Choroid plexus epithelial cell (primary cell): ENCODE measurements at regions not wholly inside any gene's neighbourhood (a gene's known extent, or its start where the extent isn't known, plus 50 kb on each side); places are given as distances from the start of the nearest gene placed in this dataset.

ENCODE experiments used
- DNase-seq: peaks from one replicate; pipeline ENCODE4 v3.0.0-alpha.2; 2010; ENCODE audit warnings: low read depth
- H3K4me3 ChIP-seq: 2 replicates; pipeline ENCODE4 v1.5.1; 2011; ENCODE audit warnings: low read depth, mild to moderate bottlenecking, control low read depth, low read length, moderate library complexity
- CTCF ChIP-seq: conservative IDR thresholded peaks from 2 replicates; pipeline ENCODE4 v1.5.1; 2011; ENCODE audit warnings: low read depth, mild to moderate bottlenecking, control low read depth, inconsistent platforms, low read length, moderate library complexity

- no peak for TF ChIP-seq CTCF
- no peak for DNase-seq
- no peak overlapping the region for H3K4me3 ChIP-seq
These were observed 978.6 kb downstream of the NLGN4X start for GRCh38 chrX:5250106-5250505.

- H3K4me3 ChIP-seq: no peak overlapping the region
- TF ChIP-seq CTCF: no peak
- DNase-seq: no peak
These were observed 986.4 kb downstream of the NLGN4X start for GRCh38 chrX:5242091-5242790.

GRCh38 chrX:5236749-5237148, 991.9 kb downstream of the NLGN4X start:
- H3K4me3 ChIP-seq: no peak overlapping the region
- TF ChIP-seq CTCF: no peak
- DNase-seq: no peak

GRCh38 chrX:5236096-5236495, 992.6 kb downstream of the NLGN4X start:
- no peak for DNase-seq
- no peak for TF ChIP-seq CTCF
- H3K4me3 ChIP-seq: no peak overlapping the region

GRCh38 chrX:5233830-5234229, 994.8 kb downstream of the NLGN4X start:
- H3K4me3 ChIP-seq: no peak overlapping the region
- DNase-seq: no peak
- no peak for TF ChIP-seq CTCF

GRCh38 chrX:5220421-5220820, 1008.2 kb downstream of the NLGN4X start:
- no peak for DNase-seq
- no peak for TF ChIP-seq CTCF
- H3K4me3 ChIP-seq: no peak overlapping the region

- no peak for DNase-seq
- no peak for TF ChIP-seq CTCF
These were observed 1033.9 kb downstream of the NLGN4X start for GRCh38 chrX:5194806-5195205.

More at GRCh38 chrX:5194806-5195205, 1033.9 kb downstream of the NLGN4X start:
- H3K4me3 ChIP-seq: no peak overlapping the region
